K562 (cell line): ENCODE measurements at regions not wholly inside any gene's neighbourhood (a gene's known extent, or its start where the extent isn't known, plus 50 kb on each side); places are given as distances from the start of the nearest gene placed in this dataset. TPM values are rescaled to one million over a fixed set of nuclear protein-coding genes. Genes with fewer than 3 reads are reported as not detected.

Experiments
- small RNA-seq: library from RNA; depleted of rRNA; stranded (forward); fragments of <200 nt; gene quantifications from one replicate; pipeline ENCODE3, GENCODE V24; 2014

Small RNA genes lying in the stretch of these regions (small RNA-seq; reads per million reads assigned to genes)
- gene AC091979.2 (not detected), gene RNU2-48P (0.62 reads per million, percentile 35 among the genes with 10 or more reads in this experiment)
